SK-N-SH treated with all-trans-retinoic acid at 6 μM for 48 hours (cell line): ENCODE measurements at regions not wholly inside any gene's neighbourhood (a gene's known extent, or its start where the extent isn't known, plus 50 kb on each side); places are given as distances from the start of the nearest gene placed in this dataset.

ENCODE experiments used
- BACH2 ChIP-seq: fragments of 250-450 bp; sonication (Bioruptor Pico); IDR thresholded peaks from 2 replicates; pipeline ENCODE4 v1.9.0; 2021; ENCODE audit warnings: mild to moderate bottlenecking, borderline replicate concordance
- CSDC2 ChIP-seq: fragments of 250-450 bp; sonication (Bioruptor Pico); IDR thresholded peaks from 2 replicates; pipeline ENCODE4 v1.5.0; 2020; ENCODE audit warnings: mild to moderate bottlenecking, moderate library complexity
- PATZ1 ChIP-seq: fragments of 250-450 bp; sonication (Bioruptor Pico); IDR thresholded peaks from 2 replicates; pipeline ENCODE4 v1.8.0; 2020; ENCODE audit warnings: mild to moderate bottlenecking, moderate library complexity, borderline replicate concordance
- RARB ChIP-seq: fragments of 250-450 bp; sonication (Bioruptor Pico); IDR thresholded peaks from 2 replicates; pipeline ENCODE4 v1.8.0; 2021; ENCODE audit warnings: mild to moderate bottlenecking, moderate library complexity
- TCF4 ChIP-seq: fragments of 250-450 bp; sonication (Bioruptor Pico); IDR thresholded peaks from 2 replicates; pipeline ENCODE4 v1.8.0; 2021; ENCODE audit warnings: mild to moderate bottlenecking, moderate library complexity, borderline replicate concordance
- TOX ChIP-seq: fragments of 250-450 bp; sonication (Bioruptor Pico); IDR thresholded peaks from 2 replicates; pipeline ENCODE4 v1.8.0; 2021; ENCODE audit warnings: mild to moderate bottlenecking, moderate library complexity, borderline replicate concordance
- ZFP3 ChIP-seq: fragments of 250-450 bp; sonication (Bioruptor Pico); IDR thresholded peaks from 2 replicates; pipeline ENCODE4 v1.5.0; 2020; ENCODE audit warnings: mild to moderate bottlenecking, moderate library complexity
- ZFP30 ChIP-seq: fragments of 450-650 bp; formaldehyde crosslinking; IDR thresholded peaks from 2 replicates; pipeline ENCODE4 v1.5.0; 2022; ENCODE audit warnings: mild to moderate bottlenecking, moderate library complexity
- ZNF70 ChIP-seq: fragments of 450-650 bp; formaldehyde crosslinking; IDR thresholded peaks from 2 replicates; pipeline ENCODE4 v1.5.0; 2020; ENCODE audit warnings: mild to moderate bottlenecking, moderate library complexity
- ZNF8 ChIP-seq: fragments of 450-650 bp; formaldehyde crosslinking; IDR thresholded peaks from 2 replicates; pipeline ENCODE4 v1.5.0; 2020; ENCODE audit warnings: mild to moderate bottlenecking, moderate library complexity
- TF ChIP-seq, protein P1 (sequence below): fragments of 250-450 bp; sonication (Bioruptor Pico); IDR thresholded peaks from 2 replicates; pipeline ENCODE4 v1.8.0; 2021; ENCODE audit warnings: low read depth, mild to moderate bottlenecking, moderate library complexity, borderline replicate concordance
- TF ChIP-seq, protein P2 (sequence below): fragments of 250-450 bp; sonication (Bioruptor Pico); IDR thresholded peaks from 2 replicates; pipeline ENCODE4 v1.5.1; 2021; ENCODE audit warnings: mild to moderate bottlenecking, moderate library complexity
- TF ChIP-seq, protein P3 (sequence below): fragments of 250-450 bp; sonication (Bioruptor Pico); IDR thresholded peaks from 2 replicates; pipeline ENCODE4 v1.5.0; 2020; ENCODE audit warnings: mild to moderate bottlenecking, moderate library complexity

DNA sequence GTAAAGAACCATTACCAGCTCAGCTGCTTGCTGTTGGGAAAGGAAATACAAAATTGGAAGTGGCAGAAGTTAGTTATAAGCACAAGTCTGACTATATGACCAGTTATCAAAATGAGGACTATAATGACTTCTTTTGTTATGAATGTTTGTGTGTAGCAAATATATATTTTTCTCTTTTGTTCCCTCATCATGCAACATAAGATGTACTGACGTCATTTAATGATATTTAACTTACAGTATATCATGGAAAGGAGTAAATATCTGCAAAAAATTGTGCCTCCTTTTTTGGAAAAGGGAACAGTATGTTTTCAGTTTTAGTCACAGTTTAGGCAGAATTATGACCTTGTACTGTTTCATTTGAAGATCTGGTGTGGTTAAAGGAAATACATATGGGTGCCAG is 356.3 kb upstream of the SLITRK5 start:
- no peak for TF ChIP-seq CSDC2 (CRISPR knock-in tag)
- TF ChIP-seq, protein P1, sequence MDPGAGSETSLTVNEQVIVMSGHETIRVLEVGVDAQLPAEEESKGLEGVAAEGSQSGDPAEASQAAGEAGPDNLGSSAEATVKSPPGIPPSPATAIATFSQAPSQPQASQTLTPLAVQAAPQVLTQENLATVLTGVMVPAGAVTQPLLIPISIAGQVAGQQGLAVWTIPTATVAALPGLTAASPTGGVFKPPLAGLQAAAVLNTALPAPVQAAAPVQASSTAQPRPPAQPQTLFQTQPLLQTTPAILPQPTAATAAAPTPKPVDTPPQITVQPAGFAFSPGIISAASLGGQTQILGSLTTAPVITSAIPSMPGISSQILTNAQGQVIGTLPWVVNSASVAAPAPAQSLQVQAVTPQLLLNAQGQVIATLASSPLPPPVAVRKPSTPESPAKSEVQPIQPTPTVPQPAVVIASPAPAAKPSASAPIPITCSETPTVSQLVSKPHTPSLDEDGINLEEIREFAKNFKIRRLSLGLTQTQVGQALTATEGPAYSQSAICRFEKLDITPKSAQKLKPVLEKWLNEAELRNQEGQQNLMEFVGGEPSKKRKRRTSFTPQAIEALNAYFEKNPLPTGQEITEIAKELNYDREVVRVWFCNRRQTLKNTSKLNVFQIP (CRISPR knock-in tag), result no peak
- TF ChIP-seq ZFP3 (CRISPR knock-in tag), result no peak
- no peak for TF ChIP-seq PATZ1 (CRISPR knock-in tag)
- no peak for TF ChIP-seq TCF4 (CRISPR knock-in tag)
- no peak for TF ChIP-seq TOX (CRISPR knock-in tag)
- TF ChIP-seq, protein P2, sequence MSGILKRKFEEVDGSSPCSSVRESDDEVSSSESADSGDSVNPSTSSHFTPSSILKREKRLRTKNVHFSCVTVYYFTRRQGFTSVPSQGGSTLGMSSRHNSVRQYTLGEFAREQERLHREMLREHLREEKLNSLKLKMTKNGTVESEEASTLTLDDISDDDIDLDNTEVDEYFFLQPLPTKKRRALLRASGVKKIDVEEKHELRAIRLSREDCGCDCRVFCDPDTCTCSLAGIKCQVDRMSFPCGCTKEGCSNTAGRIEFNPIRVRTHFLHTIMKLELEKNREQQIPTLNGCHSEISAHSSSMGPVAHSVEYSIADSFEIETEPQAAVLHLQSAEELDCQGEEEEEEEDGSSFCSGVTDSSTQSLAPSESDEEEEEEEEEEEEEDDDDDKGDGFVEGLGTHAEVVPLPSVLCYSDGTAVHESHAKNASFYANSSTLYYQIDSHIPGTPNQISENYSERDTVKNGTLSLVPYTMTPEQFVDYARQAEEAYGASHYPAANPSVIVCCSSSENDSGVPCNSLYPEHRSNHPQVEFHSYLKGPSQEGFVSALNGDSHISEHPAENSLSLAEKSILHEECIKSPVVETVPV (CRISPR knock-in tag), result no peak
- no peak for TF ChIP-seq ZFP30 (CRISPR knock-in tag)
- no peak for TF ChIP-seq ZNF70
- TF ChIP-seq, protein P3, sequence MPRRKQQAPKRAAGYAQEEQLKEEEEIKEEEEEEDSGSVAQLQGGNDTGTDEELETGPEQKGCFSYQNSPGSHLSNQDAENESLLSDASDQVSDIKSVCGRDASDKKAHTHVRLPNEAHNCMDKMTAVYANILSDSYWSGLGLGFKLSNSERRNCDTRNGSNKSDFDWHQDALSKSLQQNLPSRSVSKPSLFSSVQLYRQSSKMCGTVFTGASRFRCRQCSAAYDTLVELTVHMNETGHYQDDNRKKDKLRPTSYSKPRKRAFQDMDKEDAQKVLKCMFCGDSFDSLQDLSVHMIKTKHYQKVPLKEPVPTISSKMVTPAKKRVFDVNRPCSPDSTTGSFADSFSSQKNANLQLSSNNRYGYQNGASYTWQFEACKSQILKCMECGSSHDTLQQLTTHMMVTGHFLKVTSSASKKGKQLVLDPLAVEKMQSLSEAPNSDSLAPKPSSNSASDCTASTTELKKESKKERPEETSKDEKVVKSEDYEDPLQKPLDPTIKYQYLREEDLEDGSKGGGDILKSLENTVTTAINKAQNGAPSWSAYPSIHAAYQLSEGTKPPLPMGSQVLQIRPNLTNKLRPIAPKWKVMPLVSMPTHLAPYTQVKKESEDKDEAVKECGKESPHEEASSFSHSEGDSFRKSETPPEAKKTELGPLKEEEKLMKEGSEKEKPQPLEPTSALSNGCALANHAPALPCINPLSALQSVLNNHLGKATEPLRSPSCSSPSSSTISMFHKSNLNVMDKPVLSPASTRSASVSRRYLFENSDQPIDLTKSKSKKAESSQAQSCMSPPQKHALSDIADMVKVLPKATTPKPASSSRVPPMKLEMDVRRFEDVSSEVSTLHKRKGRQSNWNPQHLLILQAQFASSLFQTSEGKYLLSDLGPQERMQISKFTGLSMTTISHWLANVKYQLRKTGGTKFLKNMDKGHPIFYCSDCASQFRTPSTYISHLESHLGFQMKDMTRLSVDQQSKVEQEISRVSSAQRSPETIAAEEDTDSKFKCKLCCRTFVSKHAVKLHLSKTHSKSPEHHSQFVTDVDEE (CRISPR knock-in tag), result no peak
- TF ChIP-seq BACH2 (CRISPR knock-in tag), result no peak
- TF ChIP-seq ZNF8 (CRISPR knock-in tag), result no peak
- TF ChIP-seq RARB (CRISPR knock-in tag), result no peak
